ENCODE measurements at regions not wholly inside any gene's neighbourhood (a gene's known extent, or its start where the extent isn't known, plus 50 kb on each side); places are given as distances from the start of the nearest gene placed in this dataset.
"Not testable (repeated sequence)": the region's sequence is repeated elsewhere in the genome, so short reads cannot be mapped to it uniquely, and the experiment has no call there.

GRCh38 chr16:66242206-66242605, 124.3 kb upstream of the CDH5 start:
- TF ChIP-seq CTCF, POLR2A, POLR2AphosphoS5 (IDR thresholded peaks at IDR 0.05): not testable (repeated sequence)
